Endothelial cell of umbilical vein (primary cell): ENCODE measurements at regions not wholly inside any gene's neighbourhood (a gene's known extent, or its start where the extent isn't known, plus 50 kb on each side); places are given as distances from the start of the nearest gene placed in this dataset.

Experiments
- BruUV-seq: library from RNA; stranded (reverse); fragments of 400-500 nt; replicated peaks from 2 replicates; lab custom pipeline; 2021; lab: Mats Ljungman, UMichigan
- CTCF ChIA-PET: fragments of 300-600, 350-600 bp; sonication (Branson Sonifier 250); formaldehyde crosslinking; loops from one replicate; lab custom pipeline; 2021; ENCODE audit warnings: antibody characterized with exemption, inconsistent platforms; lab: Charles Lee
- POLR2A ChIA-PET: fragments of 300-600, 350-600 bp; sonication (Branson Sonifier 250); formaldehyde crosslinking; loops from one replicate; lab custom pipeline; 2021; ENCODE audit warnings: antibody characterized with exemption, inconsistent platforms; lab: Charles Lee
- DNase-seq: peaks from one replicate; pipeline ENCODE4 v3.0.0-alpha.2; 2011; ENCODE audit warnings: low read depth, low spot score
- FAIRE-seq: peaks from 2 replicates; lab custom pipeline; 2011; peaks lifted over from hg19 to GRCh38; lab: Jason Lieb, UNC
- H2AFZ ChIP-seq: 2 replicates; pipeline ENCODE4 v1.6.0; 2012; ENCODE audit warnings: low read depth, low read length, control low read depth, inconsistent platforms
- H3K27ac ChIP-seq: 2 replicates; pipeline ENCODE4 v1.5.1; 2011; ENCODE audit warnings: low read depth, mild to moderate bottlenecking, control low read depth, low read length, moderate library complexity; ENCODE audit not compliant: insufficient read depth
- H3K27me3 ChIP-seq, 2 experiments: 2 replicates each; pipeline versions ENCODE4 v1.6.0 to v1.6.1; 2011; ENCODE audit warnings: low read length in 2 of 2, mixed read lengths in 1 of 2; ENCODE audit not compliant: control insufficient read depth in 2 of 2, insufficient read depth in 2 of 2
- H3K36me3 ChIP-seq, 2 experiments: 2 replicates in 1 of 2; 3 replicates in 1 of 2; pipeline ENCODE4 v1.5.1; 2011; ENCODE audit warnings: low read length in 2 of 2, mild to moderate bottlenecking in 1 of 2, moderate library complexity in 1 of 2; ENCODE audit not compliant: control insufficient read depth in 2 of 2, insufficient read depth in 2 of 2; ENCODE audit errors: extremely low read depth in 1 of 2
- H3K4me1 ChIP-seq: 3 replicates; pipeline ENCODE4 v1.5.1; 2011; ENCODE audit warnings: mild to moderate bottlenecking, low read length; ENCODE audit not compliant: control insufficient read depth, insufficient read depth; ENCODE audit errors: extremely low read depth
- H3K4me2 ChIP-seq: 2 replicates; pipeline ENCODE4 v1.6.1; 2011; ENCODE audit warnings: low read length, control low read depth, mixed read lengths; ENCODE audit not compliant: insufficient read depth
- H3K4me3 ChIP-seq, 3 experiments: fragments of 200-600 bp in 1 of 3; sonication (generic), shearing (Covaris generic) in 1 of 3; replicated peaks in 1 of 3; 2 replicates each; pipeline ENCODE4 v1.5.1; 2011 to 2016; ENCODE audit warnings: control low read depth in 3 of 3, low read length in 3 of 3, mild to moderate bottlenecking in 2 of 3, inconsistent platforms in 1 of 3, low read depth in 1 of 3, moderate library complexity in 1 of 3; ENCODE audit not compliant: insufficient read depth in 1 of 3
- H3K79me2 ChIP-seq: 2 replicates; pipeline ENCODE4 v1.6.0; 2012; ENCODE audit warnings: low read length, inconsistent platforms; ENCODE audit not compliant: control insufficient read depth, insufficient read depth
- H3K9ac ChIP-seq: replicated peaks from 2 replicates; pipeline ENCODE3; 2011; ENCODE audit warnings: low read length, control low read depth; ENCODE audit not compliant: insufficient read depth; ENCODE audit errors: extremely low read depth
- H3K9me1 ChIP-seq: replicated peaks from 3 replicates; pipeline ENCODE4 v1.6.0; 2011; ENCODE audit warnings: mild to moderate bottlenecking, low read length; ENCODE audit not compliant: control insufficient read depth, insufficient read depth; ENCODE audit errors: extremely low read depth
- H3K9me3 ChIP-seq: replicated peaks from 2 replicates; pipeline ENCODE4 v1.5.1; 2012; ENCODE audit warnings: low read length, inconsistent platforms; ENCODE audit not compliant: control insufficient read depth, insufficient read depth
- H4K20me1 ChIP-seq: replicated peaks from 2 replicates; pipeline ENCODE3; 2011; ENCODE audit warnings: mild to moderate bottlenecking, low read length; ENCODE audit not compliant: control insufficient read depth, insufficient read depth; ENCODE audit errors: extremely low read depth
- CTCF ChIP-seq, 2 donors: IDR thresholded peaks; 1 replicate in 1 of 2; 2 replicates in 1 of 2; pipeline ENCODE4 v1.5.1; 2011; ENCODE audit warnings: low read length in 2 of 2, mild to moderate bottlenecking in 2 of 2, moderate library complexity in 2 of 2, control low read depth in 1 of 2, inconsistent platforms in 1 of 2, low read depth in 1 of 2; ENCODE audit not compliant: insufficient read depth in 1 of 2; ENCODE audit errors: extremely low read depth in 1 of 2
- EZH2 ChIP-seq: IDR thresholded peaks from 2 replicates; pipeline ENCODE4 v1.6.1; 2012; ENCODE audit warnings: borderline replicate concordance, low read depth, mild to moderate bottlenecking, moderate library complexity, low read length, inconsistent platforms; ENCODE audit not compliant: severe bottlenecking
- FOS ChIP-seq: IDR thresholded peaks from 2 replicates; pipeline ENCODE4 v1.6.1; 2011; ENCODE audit warnings: mild to moderate bottlenecking, low read length, moderate library complexity, borderline replicate concordance; ENCODE audit not compliant: insufficient read depth
- GATA2 ChIP-seq: IDR thresholded peaks from 2 replicates; pipeline ENCODE4 v1.7.0; 2011; ENCODE audit warnings: low read depth, mild to moderate bottlenecking, moderate library complexity, mixed read lengths, low read length; ENCODE audit not compliant: insufficient read length, insufficient read depth
- JUN ChIP-seq: IDR thresholded peaks from 2 replicates; pipeline ENCODE4 v1.6.1; 2011; ENCODE audit warnings: borderline replicate concordance, low read depth; ENCODE audit not compliant: insufficient read length, insufficient read depth
- MYC ChIP-seq: IDR thresholded peaks from one replicate; pipeline ENCODE4 v1.6.1; 2011; ENCODE audit warnings: mild to moderate bottlenecking, low read depth, low read length
- POLR2A ChIP-seq: IDR thresholded peaks from 2 replicates; pipeline ENCODE4 v1.6.1; 2012; ENCODE audit warnings: low read depth, mild to moderate bottlenecking, control low read depth, low read length
- POLR2AphosphoS5 ChIP-seq: IDR thresholded peaks from 2 replicates; pipeline ENCODE4 v1.6.1; 2012; ENCODE audit warnings: low read depth, mild to moderate bottlenecking, control low read depth, low read length, moderate library complexity; ENCODE audit not compliant: insufficient read depth
- dilution Hi-C: fragments of 300-500 bp; cut with MboI; formaldehyde crosslinking; loops from one replicate; pipeline ENCODE4 v1.15.0; 2019; ENCODE audit warnings: low sequenced_read_pairs; ENCODE audit not compliant: extremely low pct_ligation_motif_present
- intact Hi-C: fragments of 100-400 bp; cut with micrococcal nuclease; formaldehyde crosslinking; loops from one replicate; pipeline ENCODE4 v1.10.0; 2022
- TF ChIP-seq, protein P1 (sequence below): IDR thresholded peaks from 2 replicates; pipeline ENCODE4 v1.6.1; 2011; ENCODE audit not compliant: insufficient read depth, insufficient read length

- Histone ChIP-seq H4K20me1 (no peaks in the 10 kb centered on the region), H3K4me3 (no peak overlapping the region), H3K9me3 (no peaks in the 10 kb centered on the region), H3K9ac (no peak overlapping the region), H3K4me1 (no peaks in the 10 kb centered on the region), H3K4me2 (no peak overlapping the region), H2AFZ (no peak overlapping the region), H3K36me3 (no peaks in the 10 kb centered on the region), H3K27ac (no peak overlapping the region), H3K79me2 (no peaks in the 10 kb centered on the region), H3K9me1 (no peaks in the 10 kb centered on the region), H3K27me3 (no peaks in the 10 kb centered on the region)
- BruUV-seq = no TSS peak
- TF ChIP-seq POLR2AphosphoS5 (no peak), CTCF (IDR thresholded peaks at IDR 0.05; ENCODE audit: extremely low read depth in 1 of 2, insufficient read depth in 1 of 2, low read depth in 1 of 2, low read length in 2 of 2) (peak; percentile 19 to 29)
- intact Hi-C loops (loop anchor here (10.0 kb wide), 3 partner anchors 117 to 377 kb away; no protein-coding TSS in a partner anchor), dilution Hi-C loops (no loop called here)
- FAIRE-seq (peak; percentile 93), DNase-seq (peak; percentile 55)
- ChIA-PET CTCF (no interaction called here), POLR2A (no interaction called here)
Observed at GRCh38 chr1:219837274-219837993, 90.9 kb downstream of the SLC30A10 start.

DNA sequence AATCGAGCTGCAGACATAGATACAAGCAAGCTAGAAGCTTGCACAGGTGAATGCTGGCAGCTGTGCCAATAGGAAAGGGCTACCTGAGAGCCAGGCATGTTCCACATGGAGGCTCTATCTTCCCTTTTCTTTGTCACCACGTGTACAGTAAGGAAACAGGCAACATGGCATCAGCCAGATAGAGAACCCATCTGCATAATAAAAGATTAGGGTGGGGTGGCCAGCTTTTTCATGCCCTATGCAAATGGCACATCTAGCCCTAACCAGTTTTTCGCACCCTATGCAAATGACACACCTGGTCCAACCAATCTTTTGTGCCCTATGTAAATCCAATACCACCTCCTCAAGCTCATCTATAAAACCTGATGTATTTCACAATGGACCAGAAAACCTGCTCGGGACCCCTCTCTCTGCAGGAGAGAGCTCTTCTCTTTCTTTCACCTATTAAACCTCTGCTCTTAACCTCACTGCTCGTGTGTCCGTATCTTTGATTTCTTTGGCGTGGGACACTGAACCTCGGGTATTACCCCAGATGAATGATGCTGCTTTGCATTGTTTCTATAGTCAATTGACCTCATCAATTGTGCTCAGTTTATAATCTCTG, 93.9 kb downstream of the SLC30A10 start:
- dilution Hi-C loops (no loop called here), intact Hi-C loops (loop anchor here (10.0 kb wide), 3 partner anchors 120 to 380 kb away; no protein-coding TSS in a partner anchor)
- FAIRE-seq (no peak), DNase-seq (no peak)
- Histone ChIP-seq H3K27me3 (no peaks in the 10 kb centered on the region), H4K20me1 (no peaks in the 10 kb centered on the region), H2AFZ (no peak overlapping the region), H3K4me2 (no peak overlapping the region), H3K36me3 (no peaks in the 10 kb centered on the region), H3K79me2 (no peaks in the 10 kb centered on the region), H3K9me3 (no peaks in the 10 kb centered on the region), H3K9ac (no peak overlapping the region), H3K27ac (no peak overlapping the region), H3K9me1 (no peaks in the 10 kb centered on the region), H3K4me1 (no peaks in the 10 kb centered on the region), H3K4me3 (no peak overlapping the region)
- ChIA-PET POLR2A (no interaction called here), CTCF (no interaction called here)
- TF ChIP-seq MYC = no peak
- no peak for TF ChIP-seq CTCF (IDR thresholded peaks at IDR 0.05; ENCODE audit: extremely low read depth in 1 of 2, insufficient read depth in 1 of 2, low read depth in 1 of 2, low read length in 2 of 2)
- no peak for TF ChIP-seq GATA2
- TF ChIP-seq, protein P1, sequence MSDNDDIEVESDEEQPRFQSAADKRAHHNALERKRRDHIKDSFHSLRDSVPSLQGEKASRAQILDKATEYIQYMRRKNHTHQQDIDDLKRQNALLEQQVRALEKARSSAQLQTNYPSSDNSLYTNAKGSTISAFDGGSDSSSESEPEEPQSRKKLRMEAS = no peak
- no peak for TF ChIP-seq POLR2AphosphoS5
- TF ChIP-seq POLR2A = no peak
- no peak for TF ChIP-seq JUN
- no peak for TF ChIP-seq EZH2
- TF ChIP-seq FOS = no peak
- BruUV-seq = no TSS peak
